Activated T-cell treated with anti-CD3 and anti-CD28 coated beads for 4 hours (primary cell): ENCODE measurements at regions not wholly inside any gene's neighbourhood (a gene's known extent, or its start where the extent isn't known, plus 50 kb on each side); places are given as distances from the start of the nearest gene placed in this dataset.

ENCODE experiments used
- DNase-seq: peaks from one replicate; pipeline ENCODE4 v3.0.0-alpha.2; 2020

- no peak for DNase-seq
Measured at GRCh38 chr6:1554141-1554475, 55.6 kb upstream of the FOXC1 start.

GRCh38 chr6:1554476-1555310 lies 55.0 kb upstream of the FOXC1 start:
- peak; percentile 70 for DNase-seq

DNA sequence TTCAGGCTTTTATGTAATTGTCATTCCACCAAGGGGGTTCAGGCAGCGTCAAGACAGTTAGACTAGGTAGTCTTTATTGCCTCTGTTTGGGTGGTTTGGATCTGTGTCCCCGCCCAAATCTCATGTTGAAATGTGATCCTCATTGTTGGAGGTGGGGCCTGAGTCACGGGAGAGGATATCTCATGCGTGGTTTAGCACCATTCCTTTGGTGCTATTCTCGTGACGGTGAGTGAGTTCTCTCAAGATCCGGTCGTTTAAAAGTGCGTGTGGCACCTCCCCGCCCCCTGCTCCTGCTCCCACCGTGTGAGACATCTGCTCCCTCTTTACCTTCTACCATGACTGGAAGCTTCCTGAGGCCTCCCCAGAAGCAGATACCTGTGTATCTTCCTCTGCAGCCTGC lies 51.3 kb upstream of the FOXC1 start:
- no peak for DNase-seq
